IMR-90 (cell line): ENCODE measurements at regions not wholly inside any gene's neighbourhood (a gene's known extent, or its start where the extent isn't known, plus 50 kb on each side); places are given as distances from the start of the nearest gene placed in this dataset.

ENCODE experiments used
- ATAC-seq: fragments of 200-7000 bp; cut with Tn5 transposase; 2 replicates; pipeline ENCODE4 v1.9.1; 2020; ENCODE audit warnings: low read depth, mild to moderate bottlenecking, moderate library complexity
- BruUV-seq: library from RNA; stranded (reverse); fragments of 400-500 nt; replicated peaks from 2 replicates; lab custom pipeline; 2021; lab: Mats Ljungman, UMichigan
- CTCF ChIA-PET: fragments of 300-600 bp; formaldehyde crosslinking; extraction: SDS; loops from one replicate; lab custom pipeline; 2021; ENCODE audit warnings: antibody characterized with exemption; lab: Yijun Ruan, JAX
- POLR2A ChIA-PET: fragments of 300-600 bp; sonication (Branson Sonifier 250); formaldehyde crosslinking; loops from one replicate; lab custom pipeline; 2022; ENCODE audit warnings: antibody characterized with exemption; ENCODE audit not compliant: unreplicated experiment; lab: Charles Lee
- DNase-seq: peaks from one replicate; pipeline ENCODE4 v3.0.0; 2013
- H2AFZ ChIP-seq: replicated peaks from 2 replicates; pipeline ENCODE3; 2013; ENCODE audit warnings: low read length, mild to moderate bottlenecking; ENCODE audit not compliant: poor library complexity
- H2AK5ac ChIP-seq: 2 replicates; pipeline ENCODE4 v1.6.1; 2013; ENCODE audit warnings: low read depth, low read length, inconsistent platforms
- H2AK9ac ChIP-seq: replicated peaks from 2 replicates; pipeline ENCODE3; 2013; ENCODE audit warnings: mild to moderate bottlenecking, low read depth, low read length, moderate library complexity; ENCODE audit not compliant: poor library complexity
- H2BK120ac ChIP-seq: 2 replicates; pipeline ENCODE4 v1.6.1; 2013; ENCODE audit warnings: low read depth, low read length, inconsistent platforms
- H2BK15ac ChIP-seq: 3 replicates; pipeline ENCODE4 v1.6.1; 2013; ENCODE audit warnings: low read depth, low read length, inconsistent platforms
- H2BK20ac ChIP-seq: 2 replicates; pipeline ENCODE4 v1.6.1; 2013; ENCODE audit warnings: low read depth, mild to moderate bottlenecking, inconsistent platforms, low read length, moderate library complexity
- H2BK5ac ChIP-seq: 2 replicates; pipeline ENCODE4 v1.6.1; 2013; ENCODE audit warnings: mild to moderate bottlenecking, low read depth, low read length, inconsistent platforms; ENCODE audit not compliant: poor library complexity, severe bottlenecking
- H3K14ac ChIP-seq: replicated peaks from 2 replicates; pipeline ENCODE4 v1.6.1; 2013; ENCODE audit warnings: low read depth, low read length, inconsistent platforms
- H3K18ac ChIP-seq: 2 replicates; pipeline ENCODE4 v1.6.1; 2013; ENCODE audit warnings: low read depth, low read length, control low read depth
- H3K23ac ChIP-seq: 2 replicates; pipeline ENCODE4 v1.6.1; 2013; ENCODE audit warnings: low read depth, low read length, inconsistent platforms
- H3K27ac ChIP-seq: 2 replicates; pipeline ENCODE4 v1.5.1; 2013; ENCODE audit warnings: mild to moderate bottlenecking, control low read depth, low read length; ENCODE audit not compliant: insufficient read depth
- H3K27me3 ChIP-seq: 2 replicates; pipeline ENCODE4 v1.6.1; 2013; ENCODE audit warnings: low read length; ENCODE audit not compliant: control insufficient read depth, insufficient read depth
- H3K36me3 ChIP-seq: 2 replicates; pipeline ENCODE4 v1.6.1; 2013; ENCODE audit warnings: low read length, mixed read lengths; ENCODE audit not compliant: control insufficient read depth, insufficient read depth
- H3K4ac ChIP-seq: 2 replicates; pipeline ENCODE4 v1.6.1; 2013; ENCODE audit warnings: low read depth, low read length, inconsistent platforms
- H3K4me1 ChIP-seq: 2 replicates; pipeline ENCODE4 v1.6.1; 2013; ENCODE audit warnings: low read length, mixed read lengths; ENCODE audit not compliant: control insufficient read depth, insufficient read depth
- H3K4me2 ChIP-seq: 2 replicates; pipeline ENCODE4 v1.6.1; 2013; ENCODE audit warnings: low read depth, mild to moderate bottlenecking, control low read depth, low read length, moderate library complexity
- H3K4me3 ChIP-seq: 2 replicates; pipeline ENCODE4 v1.5.1; 2013; ENCODE audit warnings: low read depth, mild to moderate bottlenecking, control low read depth, low read length, moderate library complexity; ENCODE audit not compliant: insufficient read depth
- H3K56ac ChIP-seq: 2 replicates; pipeline ENCODE4 v1.6.1; 2013; ENCODE audit warnings: low read length, inconsistent platforms; ENCODE audit not compliant: insufficient read depth; ENCODE audit errors: extremely low read depth
- H3K79me1 ChIP-seq, 2 experiments: 2 replicates each; pipeline ENCODE4 v1.6.1; 2013; ENCODE audit warnings: low read length in 2 of 2, inconsistent platforms in 1 of 2, low read depth in 1 of 2
- H3K9ac ChIP-seq: 2 replicates; pipeline ENCODE4 v1.6.1; 2013; ENCODE audit warnings: low read depth, low read length, control low read depth
- H3K9me1 ChIP-seq: 2 replicates; pipeline ENCODE4 v1.6.1; 2013; ENCODE audit warnings: low read length, inconsistent platforms; ENCODE audit not compliant: insufficient read depth
- H3K9me3 ChIP-seq: 2 replicates; pipeline ENCODE4 v1.6.1; 2013; ENCODE audit warnings: low read length; ENCODE audit not compliant: control insufficient read depth, insufficient read depth
- H4K20me1 ChIP-seq: 2 replicates; pipeline ENCODE4 v1.6.1; 2013; ENCODE audit warnings: low read length, inconsistent platforms; ENCODE audit not compliant: insufficient read depth
- H4K5ac ChIP-seq: 2 replicates; pipeline ENCODE4 v1.6.1; 2013; ENCODE audit warnings: mild to moderate bottlenecking, low read depth, low read length, control low read depth
- H4K8ac ChIP-seq, 2 experiments: 2 replicates each; pipeline ENCODE4 v1.6.1; 2013; ENCODE audit warnings: low read depth in 2 of 2, low read length in 2 of 2, control low read depth in 1 of 2, inconsistent platforms in 1 of 2
- H4K91ac ChIP-seq: 2 replicates; pipeline ENCODE4 v1.6.1; 2013; ENCODE audit warnings: low read depth, low read length, inconsistent platforms; ENCODE audit not compliant: insufficient read depth
- BHLHE40 ChIP-seq: fragments of 150-350 bp; IDR thresholded peaks from 2 replicates; pipeline ENCODE4 v1.6.1; 2016; ENCODE audit warnings: mild to moderate bottlenecking, low read depth, low read length
- CEBPB ChIP-seq: IDR thresholded peaks from 2 replicates; pipeline ENCODE4 v1.6.1; 2012; ENCODE audit warnings: low read depth, low read length, improper control_type of control experiment
- CHD1 ChIP-seq: IDR thresholded peaks from 2 replicates; pipeline ENCODE4 v1.6.1; 2012; ENCODE audit warnings: low read depth, low read length, improper control_type of control experiment
- FOS ChIP-seq: fragments of 150-350 bp; IDR thresholded peaks from 2 replicates; pipeline ENCODE4 v1.6.1; 2016; ENCODE audit warnings: low read depth, low read length
- MAFK ChIP-seq: IDR thresholded peaks from 2 replicates; pipeline ENCODE4 v1.6.1; 2012; ENCODE audit warnings: low read depth, low read length, improper control_type of control experiment
- MAZ ChIP-seq: IDR thresholded peaks from 2 replicates; pipeline ENCODE4 v1.6.1; 2012; ENCODE audit warnings: low read depth, mild to moderate bottlenecking, low read length, improper control_type of control experiment, moderate library complexity, borderline replicate concordance
- MXI1 ChIP-seq: IDR thresholded peaks from 2 replicates; pipeline ENCODE4 v1.6.1; 2012; ENCODE audit warnings: low read depth, mild to moderate bottlenecking, low read length, moderate library complexity, borderline replicate concordance
- NFE2L2 ChIP-seq: fragments of 150-350 bp; IDR thresholded peaks from 2 replicates; pipeline ENCODE4 v1.6.1; 2016; ENCODE audit warnings: low read depth, mild to moderate bottlenecking, low read length
- POLR2A ChIP-seq: IDR thresholded peaks from 2 replicates; pipeline ENCODE4 v1.6.1; 2012; ENCODE audit warnings: mild to moderate bottlenecking, low read depth, low read length
- RAD21 ChIP-seq: IDR thresholded peaks from 2 replicates; pipeline ENCODE4 v1.6.1; 2012; ENCODE audit warnings: low read length, improper control_type of control experiment
- RCOR1 ChIP-seq: IDR thresholded peaks from 2 replicates; pipeline ENCODE4 v1.6.1; 2012; ENCODE audit warnings: mild to moderate bottlenecking, low read length, improper control_type of control experiment; ENCODE audit not compliant: insufficient replicate concordance
- RFX5 ChIP-seq: IDR thresholded peaks from 2 replicates; pipeline ENCODE4 v1.8.0; 2012; ENCODE audit warnings: low read depth, mild to moderate bottlenecking, low read length, moderate library complexity
- SMC3 ChIP-seq: fragments of 150-350 bp; IDR thresholded peaks from 2 replicates; pipeline ENCODE4 v1.6.1; 2016; ENCODE audit warnings: low read depth, mild to moderate bottlenecking, antibody characterized with exemption, low read length, moderate library complexity
- WGBS, 2 experiments: methylation state at CpG; one replicate each; pipeline versions ENCODE4 v1.1.5 to v1.1.7; 2013; ENCODE audit warnings: missing lambda C conversion rate in 2 of 2; ENCODE audit not compliant: insufficient read length in 1 of 2; ENCODE audit errors: extremely low coverage in 2 of 2; 5-methylcytosine and 5-hydroxymethylcytosine counted together
- dilution Hi-C: fragments of 300-500 bp; cut with HindIII; formaldehyde crosslinking; loops from one replicate; pipeline ENCODE4 v1.14.3; 2018; ENCODE audit warnings: low sequenced_read_pairs; ENCODE audit not compliant: unreplicated experiment
- in situ Hi-C: fragments of 300-500 bp; cut with MboI; formaldehyde crosslinking; loops from 3 replicates; pipeline ENCODE4 v1.14.3; 2019; ENCODE audit warnings: low sequenced_read_pairs, inconsistent platforms, mixed read lengths
- intact Hi-C: fragments of 100-400 bp; cut with micrococcal nuclease; formaldehyde crosslinking; loops from 2 replicates; pipeline ENCODE4 v1.10.0; 2022
- TF ChIP-seq, protein P1 (sequence below): conservative IDR thresholded peaks from 2 replicates; pipeline ENCODE4 v1.5.1; 2012; ENCODE audit warnings: mild to moderate bottlenecking, low read depth, low read length, improper control_type of control experiment
- TF ChIP-seq, protein P2 (sequence below): fragments of 150-350 bp; IDR thresholded peaks from 2 replicates; pipeline ENCODE4 v1.6.1; 2016; ENCODE audit warnings: low read depth, mild to moderate bottlenecking, low read length, moderate library complexity, borderline replicate concordance
- TF ChIP-seq, protein P3 (sequence below): fragments of 150-350 bp; IDR thresholded peaks from 2 replicates; pipeline ENCODE4 v1.6.1; 2017; ENCODE audit warnings: mild to moderate bottlenecking, antibody characterized with exemption, low read length, low read depth

DNA sequence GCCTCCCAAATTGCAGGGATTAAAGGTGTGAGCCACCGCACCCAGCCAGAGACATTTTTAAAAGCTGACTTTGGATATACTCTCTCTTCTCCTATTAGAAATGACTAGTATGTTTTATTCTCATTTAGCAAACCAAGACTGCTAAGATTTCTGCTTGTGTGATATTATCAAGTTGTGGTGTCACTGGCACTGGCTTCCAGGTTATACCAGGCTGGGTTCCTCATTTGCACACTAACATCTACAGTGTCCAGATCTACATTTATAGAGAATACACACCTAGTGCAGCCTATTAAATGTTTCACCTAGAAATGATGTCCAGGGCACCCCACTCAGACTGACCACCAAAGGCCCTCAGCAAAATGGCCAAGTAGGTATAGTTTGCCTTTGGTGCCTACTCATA lies 49.9 kb upstream of the FOXN2 start:
- H3K27ac ChIP-seq: no peak overlapping the region
- H3K56ac ChIP-seq: no peak overlapping the region
- ATAC-seq (no peak), DNase-seq (no peak)
- no TSS peak for BruUV-seq
- H3K36me3 ChIP-seq: no peaks in the 10 kb centered on the region
- peaks cover 2% of the 10 kb centered on the region for H3K27me3 ChIP-seq
- H4K5ac ChIP-seq: no peak overlapping the region
- no peak overlapping the region for H3K14ac ChIP-seq
- ChIA-PET CTCF (no interaction called here), POLR2A (no interaction called here)
- H4K91ac ChIP-seq: no peak overlapping the region
- no peak overlapping the region for H3K4me3 ChIP-seq
- H3K4ac ChIP-seq: no peak overlapping the region
- WGBS, 2 experiments: no CpG with 5 or more reads among the region's 1 CpG
- no peaks in the 10 kb centered on the region for H3K4me1 ChIP-seq
- H4K20me1 ChIP-seq: no peaks in the 10 kb centered on the region
- no peaks in the 10 kb centered on the region for H3K79me1 ChIP-seq
- no peak overlapping the region for H2BK120ac ChIP-seq
- no peak overlapping the region for H2BK20ac ChIP-seq
- no peak overlapping the region for H2AFZ ChIP-seq
- H2BK15ac ChIP-seq: no peak overlapping the region
- no peak overlapping the region for H3K9ac ChIP-seq
- dilution Hi-C loops: no loop called here
- H3K9me1 ChIP-seq: no peaks in the 10 kb centered on the region
- in situ Hi-C loops: no loop called here
- TF ChIP-seq MAFK (no peak), POLR2A (no peak), NFE2L2 (no peak), RFX5 (no peak), RAD21 (no peak), MAZ (no peak), RCOR1 (no peak), SMC3 (no peak), MXI1 (no peak), BHLHE40 (no peak), CEBPB (no peak), CHD1 (no peak), FOS (no peak)
- TF ChIP-seq, protein P1, sequence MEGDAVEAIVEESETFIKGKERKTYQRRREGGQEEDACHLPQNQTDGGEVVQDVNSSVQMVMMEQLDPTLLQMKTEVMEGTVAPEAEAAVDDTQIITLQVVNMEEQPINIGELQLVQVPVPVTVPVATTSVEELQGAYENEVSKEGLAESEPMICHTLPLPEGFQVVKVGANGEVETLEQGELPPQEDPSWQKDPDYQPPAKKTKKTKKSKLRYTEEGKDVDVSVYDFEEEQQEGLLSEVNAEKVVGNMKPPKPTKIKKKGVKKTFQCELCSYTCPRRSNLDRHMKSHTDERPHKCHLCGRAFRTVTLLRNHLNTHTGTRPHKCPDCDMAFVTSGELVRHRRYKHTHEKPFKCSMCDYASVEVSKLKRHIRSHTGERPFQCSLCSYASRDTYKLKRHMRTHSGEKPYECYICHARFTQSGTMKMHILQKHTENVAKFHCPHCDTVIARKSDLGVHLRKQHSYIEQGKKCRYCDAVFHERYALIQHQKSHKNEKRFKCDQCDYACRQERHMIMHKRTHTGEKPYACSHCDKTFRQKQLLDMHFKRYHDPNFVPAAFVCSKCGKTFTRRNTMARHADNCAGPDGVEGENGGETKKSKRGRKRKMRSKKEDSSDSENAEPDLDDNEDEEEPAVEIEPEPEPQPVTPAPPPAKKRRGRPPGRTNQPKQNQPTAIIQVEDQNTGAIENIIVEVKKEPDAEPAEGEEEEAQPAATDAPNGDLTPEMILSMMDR: no peak
- TF ChIP-seq, protein P2, sequence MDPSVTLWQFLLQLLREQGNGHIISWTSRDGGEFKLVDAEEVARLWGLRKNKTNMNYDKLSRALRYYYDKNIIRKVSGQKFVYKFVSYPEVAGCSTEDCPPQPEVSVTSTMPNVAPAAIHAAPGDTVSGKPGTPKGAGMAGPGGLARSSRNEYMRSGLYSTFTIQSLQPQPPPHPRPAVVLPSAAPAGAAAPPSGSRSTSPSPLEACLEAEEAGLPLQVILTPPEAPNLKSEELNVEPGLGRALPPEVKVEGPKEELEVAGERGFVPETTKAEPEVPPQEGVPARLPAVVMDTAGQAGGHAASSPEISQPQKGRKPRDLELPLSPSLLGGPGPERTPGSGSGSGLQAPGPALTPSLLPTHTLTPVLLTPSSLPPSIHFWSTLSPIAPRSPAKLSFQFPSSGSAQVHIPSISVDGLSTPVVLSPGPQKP: no peak
- TF ChIP-seq, protein P3, sequence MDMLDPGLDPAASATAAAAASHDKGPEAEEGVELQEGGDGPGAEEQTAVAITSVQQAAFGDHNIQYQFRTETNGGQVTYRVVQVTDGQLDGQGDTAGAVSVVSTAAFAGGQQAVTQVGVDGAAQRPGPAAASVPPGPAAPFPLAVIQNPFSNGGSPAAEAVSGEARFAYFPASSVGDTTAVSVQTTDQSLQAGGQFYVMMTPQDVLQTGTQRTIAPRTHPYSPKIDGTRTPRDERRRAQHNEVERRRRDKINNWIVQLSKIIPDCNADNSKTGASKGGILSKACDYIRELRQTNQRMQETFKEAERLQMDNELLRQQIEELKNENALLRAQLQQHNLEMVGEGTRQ: no peak
- intact Hi-C loops: no loop called here
- H2BK5ac ChIP-seq: no peak overlapping the region
- H3K18ac ChIP-seq: no peak overlapping the region
- H2AK9ac ChIP-seq: no peak overlapping the region
- H2AK5ac ChIP-seq: no peak overlapping the region
- H3K23ac ChIP-seq: no peak overlapping the region
- H3K9me3 ChIP-seq: no peaks in the 10 kb centered on the region
- H3K4me2 ChIP-seq: no peak overlapping the region
- no peak overlapping the region for H4K8ac ChIP-seq
